ENCODE measurements at regions not wholly inside any gene's neighbourhood (a gene's known extent, or its start where the extent isn't known, plus 50 kb on each side); places are given as distances from the start of the nearest gene placed in this dataset.

DNA sequence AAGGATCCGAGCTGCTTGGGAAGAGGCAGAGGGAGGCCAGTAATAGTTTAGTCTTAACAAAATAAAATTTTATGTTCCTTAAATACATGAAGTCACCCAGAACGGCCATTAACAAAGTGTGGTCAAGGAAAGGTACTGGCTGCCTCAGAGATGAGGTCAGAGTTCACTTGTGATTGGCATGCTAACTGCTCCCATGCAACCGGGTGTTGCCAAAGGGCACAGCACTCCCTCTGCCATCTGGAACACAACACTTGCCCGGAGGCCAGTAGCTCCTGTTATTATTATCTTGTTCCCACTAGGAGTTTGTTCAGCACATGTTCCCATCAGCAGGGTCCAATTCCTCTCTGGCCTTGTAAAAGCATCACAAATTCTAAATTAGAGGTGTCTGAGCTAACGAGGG is 207.0 kb downstream of the CYP26B1 start:
- no peak for DNase-seq (ENCODE audit: extremely low read depth, low read depth)

DNA sequence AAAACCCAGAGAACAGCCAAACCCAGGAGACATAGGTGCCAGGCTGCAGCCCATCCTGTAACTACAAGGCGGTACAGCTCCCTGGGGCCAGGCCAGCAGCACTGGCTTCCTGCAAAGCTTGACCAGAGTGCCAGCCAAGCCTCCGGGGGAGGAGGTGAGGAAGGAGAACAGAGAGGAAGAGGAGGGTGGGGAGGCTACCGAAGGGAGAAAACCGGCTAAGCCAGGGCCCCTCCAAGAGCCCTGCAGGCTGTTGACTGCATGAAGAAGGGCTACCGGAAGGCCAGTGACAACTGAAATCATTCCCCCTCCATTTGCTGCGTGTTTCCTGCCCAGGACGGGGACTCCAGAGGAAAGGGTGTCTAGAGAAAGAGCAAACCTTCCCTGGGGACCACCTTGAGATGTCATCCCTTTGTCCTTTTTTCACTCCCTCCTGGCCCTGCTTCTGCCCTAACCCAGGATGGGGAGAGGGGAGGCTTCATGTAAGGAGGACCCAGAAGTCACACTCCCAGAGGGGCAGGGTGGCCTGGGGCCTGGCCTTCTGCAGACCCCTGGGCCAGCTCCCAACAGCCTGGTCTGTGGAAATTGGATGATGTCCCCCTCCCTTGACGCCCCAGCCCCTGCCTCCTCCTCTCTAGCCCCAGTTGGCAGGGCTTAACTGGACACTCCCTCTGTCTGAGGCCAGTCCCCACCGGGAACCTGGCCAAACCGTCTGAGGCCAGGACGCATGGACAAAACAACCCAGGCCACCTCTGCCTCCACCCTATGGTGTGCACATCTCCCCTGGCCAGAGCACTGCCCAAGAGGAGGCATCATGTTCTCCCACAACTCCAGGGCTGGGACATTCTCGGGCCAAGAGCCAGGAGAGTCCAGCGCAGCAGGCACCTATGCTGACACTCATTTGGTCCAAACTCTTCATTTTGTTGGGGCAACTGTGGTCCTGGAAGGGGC is 207.8 kb downstream of the CYP26B1 start:
- DNase-seq (ENCODE audit: extremely low read depth, low read depth), result no peak
- TF ChIP-seq, protein P1, sequence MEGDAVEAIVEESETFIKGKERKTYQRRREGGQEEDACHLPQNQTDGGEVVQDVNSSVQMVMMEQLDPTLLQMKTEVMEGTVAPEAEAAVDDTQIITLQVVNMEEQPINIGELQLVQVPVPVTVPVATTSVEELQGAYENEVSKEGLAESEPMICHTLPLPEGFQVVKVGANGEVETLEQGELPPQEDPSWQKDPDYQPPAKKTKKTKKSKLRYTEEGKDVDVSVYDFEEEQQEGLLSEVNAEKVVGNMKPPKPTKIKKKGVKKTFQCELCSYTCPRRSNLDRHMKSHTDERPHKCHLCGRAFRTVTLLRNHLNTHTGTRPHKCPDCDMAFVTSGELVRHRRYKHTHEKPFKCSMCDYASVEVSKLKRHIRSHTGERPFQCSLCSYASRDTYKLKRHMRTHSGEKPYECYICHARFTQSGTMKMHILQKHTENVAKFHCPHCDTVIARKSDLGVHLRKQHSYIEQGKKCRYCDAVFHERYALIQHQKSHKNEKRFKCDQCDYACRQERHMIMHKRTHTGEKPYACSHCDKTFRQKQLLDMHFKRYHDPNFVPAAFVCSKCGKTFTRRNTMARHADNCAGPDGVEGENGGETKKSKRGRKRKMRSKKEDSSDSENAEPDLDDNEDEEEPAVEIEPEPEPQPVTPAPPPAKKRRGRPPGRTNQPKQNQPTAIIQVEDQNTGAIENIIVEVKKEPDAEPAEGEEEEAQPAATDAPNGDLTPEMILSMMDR (IDR thresholded peaks at IDR 0.05; ENCODE audit: low read depth, low read length), result no peak

More for the DNA sequence above, 207.0 kb downstream of the CYP26B1 start:
- TF ChIP-seq, protein P1 (IDR thresholded peaks at IDR 0.05; ENCODE audit: low read depth, low read length), result no peak

DNA sequence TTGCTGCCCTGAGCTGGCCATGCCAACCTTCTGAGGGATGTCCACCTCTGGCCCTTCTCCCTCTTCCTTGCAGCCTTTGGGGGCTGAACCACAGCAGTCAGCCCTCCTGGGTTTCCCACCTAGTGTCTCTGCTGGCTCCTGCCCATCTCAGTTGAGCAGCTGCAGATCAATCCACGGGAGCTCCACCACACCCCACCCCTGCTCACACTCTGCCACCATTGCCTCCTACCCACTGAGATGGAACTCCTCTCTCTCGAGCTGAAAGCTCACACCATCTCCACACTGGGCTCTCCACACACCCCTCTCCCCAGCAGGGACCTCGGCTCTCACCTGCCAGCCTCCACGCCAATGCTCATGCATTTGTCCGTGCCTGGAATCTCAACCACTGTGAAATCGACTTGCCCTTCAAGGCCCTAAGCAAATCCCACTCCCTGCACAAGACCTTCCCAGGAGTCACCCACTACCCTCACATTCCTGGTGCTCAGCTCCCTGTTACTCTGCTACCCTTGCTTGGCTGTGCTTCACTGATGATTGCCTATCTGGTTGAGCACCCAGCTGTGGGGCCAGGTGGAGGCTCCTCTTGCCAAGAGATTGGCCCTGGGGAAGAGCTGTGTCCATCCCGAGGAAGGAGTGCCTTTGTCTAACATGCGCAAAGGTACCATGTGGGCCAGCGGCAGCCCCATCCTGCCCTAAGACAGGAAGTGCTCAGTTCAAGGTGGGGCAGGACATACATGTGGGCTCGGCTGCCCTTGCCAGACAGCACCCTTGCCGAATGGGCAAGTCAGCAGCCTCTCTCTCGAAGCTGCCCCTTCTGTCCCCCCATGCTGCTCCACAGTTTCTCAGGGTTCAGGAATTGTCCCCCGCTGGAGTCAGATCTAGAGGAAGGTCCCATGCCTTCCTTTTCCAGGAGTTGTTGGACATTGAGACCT is 208.7 kb downstream of the CYP26B1 start:
- DNase-seq (ENCODE audit: extremely low read depth, low read depth), result no peak
- TF ChIP-seq, protein P1 (IDR thresholded peaks at IDR 0.05; ENCODE audit: low read depth, low read length), result no peak

DNA sequence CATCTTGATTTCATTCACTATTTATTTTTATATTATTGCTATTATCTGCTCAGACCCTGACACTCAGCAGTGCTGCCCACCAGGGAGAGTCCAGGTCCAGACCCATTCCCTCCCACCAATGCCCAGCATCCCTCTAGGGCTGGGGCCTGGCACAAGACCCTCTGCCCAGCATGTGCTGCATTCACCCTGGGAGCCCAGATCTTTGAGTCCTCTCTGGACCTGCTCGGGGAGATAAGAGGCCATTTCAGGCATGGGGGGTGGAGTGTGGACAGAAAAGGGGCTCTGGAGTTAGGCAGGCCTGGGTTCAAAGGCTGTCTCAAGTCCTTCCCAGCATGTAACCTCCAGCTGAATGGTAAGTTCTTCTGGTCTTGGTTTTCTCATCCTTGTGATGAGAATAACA is 209.6 kb downstream of the CYP26B1 start:
- TF ChIP-seq, protein P1 (IDR thresholded peaks at IDR 0.05; ENCODE audit: low read depth, low read length), result no peak
- DNase-seq (ENCODE audit: extremely low read depth, low read depth), result no peak

DNA sequence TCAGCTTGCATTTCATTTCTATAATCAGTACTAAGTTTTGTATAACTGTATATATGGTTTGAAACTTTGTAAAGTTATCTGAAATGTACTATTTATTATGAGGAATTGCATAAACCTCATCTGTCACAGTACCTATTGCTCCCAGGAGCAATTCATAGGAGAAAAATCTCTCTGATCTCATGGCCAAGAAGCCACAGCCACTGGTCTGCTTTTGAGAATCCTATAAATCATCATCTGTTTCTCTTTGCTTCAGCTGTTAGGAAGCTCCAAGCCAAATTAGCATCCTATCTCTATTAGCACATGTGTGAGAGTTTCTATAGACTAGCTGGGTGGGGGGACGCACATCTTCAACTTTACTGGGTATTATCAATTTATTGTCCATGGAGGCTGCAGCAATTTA is 210.3 kb downstream of the CYP26B1 start:
- DNase-seq (ENCODE audit: extremely low read depth, low read depth), result no peak
- TF ChIP-seq, protein P1 (IDR thresholded peaks at IDR 0.05; ENCODE audit: low read depth, low read length), result no peak

DNA sequence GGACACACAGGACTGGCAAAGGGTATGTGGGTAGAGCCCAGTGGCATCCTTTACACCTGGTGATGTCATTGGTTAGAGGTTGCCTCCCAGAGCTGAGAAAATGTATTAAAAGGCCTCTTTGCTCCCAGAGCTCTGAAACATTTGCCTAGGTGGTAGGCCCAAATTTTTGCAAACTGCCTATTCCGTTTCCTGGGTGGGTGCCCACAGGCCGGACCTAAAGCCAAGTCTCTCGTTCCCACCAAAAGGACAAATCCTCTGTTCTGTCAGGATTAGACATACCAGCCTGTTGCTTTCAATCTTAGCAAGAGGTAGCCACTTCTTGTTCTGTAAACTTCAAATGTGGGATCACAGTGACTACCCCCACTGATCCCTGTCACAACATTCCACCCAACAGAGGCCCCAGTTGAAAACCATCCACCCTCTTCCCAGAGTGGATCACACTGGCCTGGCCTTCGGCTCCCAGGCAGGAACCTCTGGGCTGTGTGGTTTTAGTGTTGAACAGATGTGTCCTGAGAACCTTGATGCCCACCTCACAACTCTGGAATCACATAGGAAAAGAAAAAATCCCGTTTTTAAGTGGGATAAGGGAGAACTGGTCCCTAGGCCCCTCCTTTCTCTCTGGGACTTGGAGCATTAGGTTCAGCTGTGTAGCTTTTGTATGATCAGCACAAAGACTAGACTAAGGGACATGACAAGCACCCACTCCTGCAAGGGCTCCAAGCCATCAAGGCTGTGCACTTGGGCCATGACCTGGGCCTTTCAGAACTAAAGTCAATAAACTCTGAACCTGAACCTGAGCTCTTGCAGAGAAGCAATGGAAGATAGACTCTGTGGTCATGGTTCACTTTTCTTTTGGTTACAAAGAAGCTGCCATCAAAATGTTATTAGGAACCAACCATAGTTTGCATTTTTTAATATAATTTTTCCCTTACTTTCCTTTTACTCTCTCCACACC is 211.3 kb downstream of the CYP26B1 start:
- TF ChIP-seq, protein P1 (IDR thresholded peaks at IDR 0.05; ENCODE audit: low read depth, low read length), result no peak
- DNase-seq (ENCODE audit: extremely low read depth, low read depth), result no peak

Measured in AG09319 (cell line).